ENCODE measurements at regions not wholly inside any gene's neighbourhood (a gene's known extent, or its start where the extent isn't known, plus 50 kb on each side); places are given as distances from the start of the nearest gene placed in this dataset.

DNA sequence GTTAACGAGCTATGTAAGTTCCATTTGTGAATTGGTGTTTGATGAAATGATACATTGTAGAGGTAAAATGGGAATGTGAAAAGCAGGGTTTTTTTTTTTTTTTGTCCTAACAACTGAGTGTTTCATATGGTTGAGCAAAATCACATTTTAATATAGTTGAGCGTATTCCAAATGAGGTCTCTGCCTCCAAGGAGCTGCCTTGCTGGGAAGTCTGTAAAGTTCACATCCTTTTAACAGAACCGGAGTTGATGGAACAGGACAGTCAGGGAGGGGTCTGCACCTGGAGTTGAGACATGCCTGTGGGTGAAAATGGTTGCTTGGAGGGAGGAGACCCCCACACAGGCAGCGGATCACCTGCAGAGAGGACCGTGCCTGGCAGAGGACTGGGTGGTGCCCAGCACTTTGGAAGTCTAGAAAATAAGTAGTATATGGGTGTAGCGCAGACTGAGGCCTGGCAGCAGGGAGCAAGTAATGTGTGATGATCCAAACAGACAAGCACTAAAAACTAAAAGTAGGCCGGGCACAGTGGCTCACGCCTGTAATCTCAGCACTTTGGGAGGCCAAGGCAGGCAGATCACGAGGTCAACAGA, 75.2 kb upstream of the UBAC2 start:
- no peak overlapping the region for H3K27ac ChIP-seq (ENCODE audit: low read depth, low read length)
- H3K4me1 ChIP-seq (ENCODE audit: control insufficient read depth, insufficient read depth, low read length): no peaks in the 10 kb centered on the region; the same call in 1 of the 2 replicates
- H3K27me3 ChIP-seq (ENCODE audit: control insufficient read depth, insufficient read depth, low read length): peaks cover 15% of the 10 kb centered on the region
- H3K4me3 ChIP-seq (ENCODE audit: low read depth, low read length): no peak overlapping the region
- no peak overlapping the region for H3K9ac ChIP-seq (ENCODE audit: low read length)
- no peaks in the 10 kb centered on the region for H3K9me3 ChIP-seq (ENCODE audit: control insufficient read depth, insufficient read depth, low read depth, low read length)
- H3K36me3 ChIP-seq (ENCODE audit: control insufficient read depth, insufficient read depth, low read length): no peaks in the 10 kb centered on the region

DNA sequence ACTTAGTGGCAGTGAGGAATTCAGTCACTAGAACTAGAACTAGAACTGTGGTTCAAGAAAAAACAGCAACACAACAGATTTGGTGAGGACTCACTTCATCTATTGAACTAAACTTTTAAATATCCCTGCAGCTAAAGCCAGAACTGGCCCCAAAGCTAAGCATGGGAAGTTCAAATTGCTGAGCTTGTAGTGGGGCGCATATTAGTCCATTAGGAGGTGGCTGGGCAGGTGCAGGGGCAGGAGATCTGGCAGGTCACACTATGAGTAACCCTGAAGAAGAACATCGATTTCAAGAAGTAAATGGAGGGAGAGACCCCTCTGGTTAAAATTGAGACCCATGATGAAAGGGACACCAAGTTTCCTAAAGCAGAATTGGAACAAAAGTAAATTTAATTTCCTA, 73.8 kb upstream of the UBAC2 start:
- Histone ChIP-seq H3K27ac (ENCODE audit: low read depth, low read length) (no peak overlapping the region), H3K9me3 (ENCODE audit: control insufficient read depth, insufficient read depth, low read depth, low read length) (no peaks in the 10 kb centered on the region), H3K4me3 (ENCODE audit: low read depth, low read length) (no peak overlapping the region), H3K4me1 (ENCODE audit: control insufficient read depth, insufficient read depth, low read length) (no peaks in the 10 kb centered on the region), H3K9ac (ENCODE audit: low read length) (no peak overlapping the region), H3K27me3 (ENCODE audit: control insufficient read depth, insufficient read depth, low read length) (peaks cover 15% of the 10 kb centered on the region), H3K36me3 (ENCODE audit: control insufficient read depth, insufficient read depth, low read length) (no peaks in the 10 kb centered on the region)

DNA sequence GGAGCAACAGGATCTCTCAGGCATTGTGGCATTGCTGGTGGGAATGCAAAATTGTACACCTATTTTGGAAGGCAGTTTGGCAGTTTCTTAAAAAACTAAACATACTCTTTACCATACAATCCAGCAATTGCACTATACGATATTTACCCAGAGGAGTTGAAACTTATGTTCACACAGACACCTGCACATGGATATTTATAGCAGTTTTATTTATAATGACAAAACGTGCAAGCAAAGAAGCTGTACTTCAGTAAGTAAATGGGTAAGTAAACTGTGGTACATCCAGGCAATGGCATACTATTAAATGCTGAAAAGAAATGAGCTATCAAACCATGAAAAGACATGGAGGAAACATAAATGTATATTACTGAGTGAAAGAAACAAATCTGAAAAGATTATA, 71.6 kb upstream of the UBAC2 start:
- no peak overlapping the region for H3K4me3 ChIP-seq (ENCODE audit: low read depth, low read length)
- no peak overlapping the region for H3K27ac ChIP-seq (ENCODE audit: low read depth, low read length)
- no peaks in the 10 kb centered on the region for H3K9me3 ChIP-seq (ENCODE audit: control insufficient read depth, insufficient read depth, low read depth, low read length)
- no peaks in the 10 kb centered on the region for H3K36me3 ChIP-seq (ENCODE audit: control insufficient read depth, insufficient read depth, low read length)
- no peaks in the 10 kb centered on the region for H3K27me3 ChIP-seq (ENCODE audit: control insufficient read depth, insufficient read depth, low read length)
- H3K4me1 ChIP-seq (ENCODE audit: control insufficient read depth, insufficient read depth, low read length): no peaks in the 10 kb centered on the region
- H3K9ac ChIP-seq (ENCODE audit: low read length): no peak overlapping the region

DNA sequence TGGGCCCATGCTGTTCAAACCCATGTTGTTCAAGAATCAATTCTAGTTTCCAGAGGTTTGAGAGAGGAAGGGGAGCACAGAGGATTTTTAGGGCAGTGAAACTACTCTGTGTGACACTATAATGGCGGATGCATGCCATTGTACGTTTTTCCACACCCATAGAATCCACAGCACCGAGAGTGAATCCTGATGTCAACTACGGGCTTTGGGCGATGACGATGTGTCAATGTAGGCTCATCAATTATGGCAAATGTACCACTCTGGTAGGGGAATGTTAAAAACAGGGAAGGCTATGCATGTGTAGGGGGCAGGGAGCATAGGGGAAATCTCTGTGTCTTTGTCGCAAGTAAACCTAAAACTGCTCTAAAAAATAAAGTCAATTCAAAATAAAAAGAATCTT, 70.7 kb upstream of the UBAC2 start:
- no peak overlapping the region for H3K9ac ChIP-seq (ENCODE audit: low read length)
- no peak overlapping the region for H3K27ac ChIP-seq (ENCODE audit: low read depth, low read length)
- H3K4me3 ChIP-seq (ENCODE audit: low read depth, low read length): no peak overlapping the region
- H3K27me3 ChIP-seq (ENCODE audit: control insufficient read depth, insufficient read depth, low read length): no peaks in the 10 kb centered on the region
- no peaks in the 10 kb centered on the region for H3K9me3 ChIP-seq (ENCODE audit: control insufficient read depth, insufficient read depth, low read depth, low read length)
- no peaks in the 10 kb centered on the region for H3K36me3 ChIP-seq (ENCODE audit: control insufficient read depth, insufficient read depth, low read length)
- no peaks in the 10 kb centered on the region for H3K4me1 ChIP-seq (ENCODE audit: control insufficient read depth, insufficient read depth, low read length)

DNA sequence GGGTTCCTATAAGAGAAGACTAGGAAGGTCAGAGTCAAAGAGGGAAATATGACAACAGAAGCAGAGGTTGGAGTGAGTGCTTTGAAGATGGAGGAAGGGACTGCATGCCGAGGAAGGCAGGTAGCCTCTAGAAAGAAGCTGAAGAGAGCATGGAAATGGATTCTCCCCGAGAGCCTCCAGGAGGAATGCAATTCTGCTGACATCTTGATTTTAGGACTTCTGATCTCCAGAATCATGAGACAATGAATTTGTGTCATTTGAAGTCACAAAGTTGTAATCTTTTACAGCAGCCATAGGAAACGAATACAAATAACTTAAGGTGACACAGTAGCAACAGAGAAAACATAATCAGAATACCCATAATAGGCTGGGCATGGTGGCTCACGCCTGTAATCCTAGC, 69.2 kb upstream of the UBAC2 start:
- no peak overlapping the region for H3K4me3 ChIP-seq (ENCODE audit: low read depth, low read length)
- H3K36me3 ChIP-seq (ENCODE audit: control insufficient read depth, insufficient read depth, low read length): no peaks in the 10 kb centered on the region
- no peaks in the 10 kb centered on the region for H3K27me3 ChIP-seq (ENCODE audit: control insufficient read depth, insufficient read depth, low read length)
- H3K4me1 ChIP-seq (ENCODE audit: control insufficient read depth, insufficient read depth, low read length): no peaks in the 10 kb centered on the region
- H3K9me3 ChIP-seq (ENCODE audit: control insufficient read depth, insufficient read depth, low read depth, low read length): no peaks in the 10 kb centered on the region
- H3K9ac ChIP-seq (ENCODE audit: low read length): no peak overlapping the region
- H3K27ac ChIP-seq (ENCODE audit: low read depth, low read length): no peak overlapping the region

DNA sequence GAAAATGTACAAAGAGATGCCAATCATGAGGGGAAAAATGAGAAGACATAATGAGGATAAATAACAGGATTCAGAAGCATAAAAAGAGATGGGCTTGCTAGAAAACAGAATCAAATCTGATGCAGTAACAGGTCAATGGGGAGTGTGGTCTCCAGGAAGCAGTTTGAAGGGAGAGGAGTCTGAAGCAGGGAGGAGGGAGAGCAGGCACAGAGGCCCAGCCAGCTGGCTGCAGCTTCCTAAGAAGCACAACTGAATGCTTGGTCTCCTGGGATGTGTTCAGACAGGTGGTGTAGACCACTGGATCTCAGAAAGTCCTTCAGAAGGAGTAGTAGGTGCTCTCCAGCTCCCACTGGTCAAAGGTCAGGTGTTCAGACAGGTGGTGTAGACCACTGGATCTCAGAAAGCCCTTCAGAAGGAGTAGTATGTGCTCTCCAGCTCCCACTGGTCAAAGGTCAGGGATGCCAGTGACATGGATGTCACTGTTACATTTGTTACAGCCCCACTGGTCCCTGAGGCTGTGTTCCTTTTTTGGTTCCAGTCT, 68.3 kb upstream of the UBAC2 start:
- Histone ChIP-seq H3K4me3 (ENCODE audit: low read depth, low read length) (no peak overlapping the region), H3K27ac (ENCODE audit: low read depth, low read length) (no peak overlapping the region), H3K36me3 (ENCODE audit: control insufficient read depth, insufficient read depth, low read length) (no peaks in the 10 kb centered on the region), H3K9ac (ENCODE audit: low read length) (no peak overlapping the region), H3K9me3 (ENCODE audit: control insufficient read depth, insufficient read depth, low read depth, low read length) (no peaks in the 10 kb centered on the region), H3K4me1 (ENCODE audit: control insufficient read depth, insufficient read depth, low read length) (no peaks in the 10 kb centered on the region), H3K27me3 (ENCODE audit: control insufficient read depth, insufficient read depth, low read length) (no peaks in the 10 kb centered on the region)

DNA sequence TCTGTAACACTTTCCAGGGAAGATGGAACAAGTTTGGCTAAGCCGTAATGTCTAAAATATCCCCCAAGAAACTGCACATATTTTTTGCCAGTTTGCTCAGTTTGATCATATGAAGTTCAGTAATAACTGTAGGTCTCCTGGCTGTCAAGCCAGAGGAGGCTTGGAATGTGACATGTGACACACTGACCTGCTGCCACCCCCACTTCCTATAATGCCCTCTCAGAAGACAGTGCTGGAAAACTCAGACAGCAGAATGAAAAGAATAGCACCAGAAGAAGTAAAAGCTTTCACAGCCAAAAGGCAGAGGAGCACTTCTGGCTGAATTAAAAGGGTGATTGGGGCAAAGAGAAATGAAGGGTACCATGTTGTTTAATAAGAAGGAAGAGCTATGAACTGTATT, 67.4 kb upstream of the UBAC2 start:
- no peak overlapping the region for H3K9ac ChIP-seq (ENCODE audit: low read length)
- H3K27me3 ChIP-seq (ENCODE audit: control insufficient read depth, insufficient read depth, low read length): no peaks in the 10 kb centered on the region
- H3K4me1 ChIP-seq (ENCODE audit: control insufficient read depth, insufficient read depth, low read length): no peaks in the 10 kb centered on the region
- H3K4me3 ChIP-seq (ENCODE audit: low read depth, low read length): no peak overlapping the region
- no peak overlapping the region for H3K27ac ChIP-seq (ENCODE audit: low read depth, low read length)
- no peaks in the 10 kb centered on the region for H3K36me3 ChIP-seq (ENCODE audit: control insufficient read depth, insufficient read depth, low read length)
- H3K9me3 ChIP-seq (ENCODE audit: control insufficient read depth, insufficient read depth, low read depth, low read length): no peaks in the 10 kb centered on the region

DNA sequence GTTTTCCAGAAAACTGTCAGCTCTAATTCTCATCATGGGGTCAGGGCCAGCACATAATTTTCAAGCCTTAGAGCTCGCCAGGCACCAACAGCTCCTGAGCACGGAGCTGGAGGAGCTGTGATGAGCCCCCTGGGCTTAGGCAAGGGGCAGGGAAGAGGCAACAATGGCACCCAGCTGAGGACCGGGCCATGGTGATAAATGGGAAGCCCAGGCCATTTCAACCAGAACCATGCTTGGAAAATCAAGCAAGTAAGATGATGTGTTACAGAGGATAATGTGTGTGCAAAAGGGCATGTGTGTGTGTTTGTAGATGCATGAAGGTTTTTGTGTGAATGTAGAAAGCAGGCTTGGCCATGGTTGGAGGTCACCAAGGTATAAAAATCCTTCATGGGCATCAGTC, 66.8 kb upstream of the UBAC2 start:
- H3K9me3 ChIP-seq (ENCODE audit: control insufficient read depth, insufficient read depth, low read depth, low read length): no peaks in the 10 kb centered on the region
- no peak overlapping the region for H3K27ac ChIP-seq (ENCODE audit: low read depth, low read length)
- H3K9ac ChIP-seq (ENCODE audit: low read length): no peak overlapping the region
- no peaks in the 10 kb centered on the region for H3K27me3 ChIP-seq (ENCODE audit: control insufficient read depth, insufficient read depth, low read length)
- H3K4me3 ChIP-seq (ENCODE audit: low read depth, low read length): no peak overlapping the region
- H3K4me1 ChIP-seq (ENCODE audit: control insufficient read depth, insufficient read depth, low read length): no peaks in the 10 kb centered on the region
- no peaks in the 10 kb centered on the region for H3K36me3 ChIP-seq (ENCODE audit: control insufficient read depth, insufficient read depth, low read length)

DNA sequence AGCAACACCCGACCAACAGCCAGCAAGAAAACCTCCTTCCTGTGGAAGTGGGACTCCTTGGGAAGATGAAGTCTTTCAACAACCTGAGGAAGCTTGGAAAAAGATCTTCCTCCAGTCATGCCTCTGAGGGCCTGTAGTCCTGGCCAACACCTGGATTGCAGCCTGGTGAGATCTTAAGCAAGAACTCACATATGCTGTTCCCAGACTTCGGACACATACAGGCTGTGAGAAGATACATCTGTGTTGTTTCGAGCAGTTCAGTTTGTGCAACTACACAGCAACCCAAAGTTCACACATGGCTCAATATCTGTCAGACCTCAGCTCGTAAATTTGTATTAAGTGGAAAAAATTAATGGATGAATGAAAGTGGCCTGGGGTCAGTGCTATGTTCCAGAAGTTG, 65.1 kb upstream of the UBAC2 start:
- Histone ChIP-seq H3K9ac (ENCODE audit: low read length) (no peak overlapping the region), H3K4me1 (ENCODE audit: control insufficient read depth, insufficient read depth, low read length) (no peaks in the 10 kb centered on the region), H3K27ac (ENCODE audit: low read depth, low read length) (no peak overlapping the region), H3K4me3 (ENCODE audit: low read depth, low read length) (no peak overlapping the region), H3K27me3 (ENCODE audit: control insufficient read depth, insufficient read depth, low read length) (no peaks in the 10 kb centered on the region), H3K9me3 (ENCODE audit: control insufficient read depth, insufficient read depth, low read depth, low read length) (0 out of 2 replicates have a peak, but pooled peaks cover 5% of the 10 kb centered on the region), H3K36me3 (ENCODE audit: control insufficient read depth, insufficient read depth, low read length) (no peaks in the 10 kb centered on the region)

DNA sequence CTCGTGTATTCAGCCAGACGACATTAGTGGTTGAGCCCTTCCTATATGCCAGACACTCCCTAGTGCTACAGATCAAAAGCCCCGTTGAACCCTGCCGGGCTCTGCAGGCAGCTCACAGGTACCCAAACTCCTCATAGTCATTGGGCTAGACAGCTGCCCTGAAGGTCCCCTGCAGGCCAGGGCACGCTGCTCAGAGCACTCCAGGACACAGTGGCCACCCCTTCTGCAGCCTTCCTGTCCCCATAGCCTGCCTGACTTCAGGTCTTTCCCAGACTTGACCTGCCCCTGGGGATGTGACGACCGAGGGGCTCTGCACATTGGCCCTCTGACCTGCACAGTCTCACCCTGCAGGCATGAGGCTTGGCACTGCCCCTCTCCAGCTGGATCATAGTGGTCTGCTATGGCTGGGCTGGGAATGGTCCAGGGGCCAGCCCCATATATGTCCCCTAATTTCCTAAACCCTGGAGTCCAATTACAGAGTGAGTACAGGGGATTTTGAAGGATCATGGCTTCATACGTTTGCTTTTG, 64.2 kb upstream of the UBAC2 start:
- peaks cover 13% of the 10 kb centered on the region for H3K9me3 ChIP-seq (ENCODE audit: control insufficient read depth, insufficient read depth, low read depth, low read length)
- no peaks in the 10 kb centered on the region for H3K4me1 ChIP-seq (ENCODE audit: control insufficient read depth, insufficient read depth, low read length)
- no peaks in the 10 kb centered on the region for H3K27me3 ChIP-seq (ENCODE audit: control insufficient read depth, insufficient read depth, low read length)
- no peak overlapping the region for H3K27ac ChIP-seq (ENCODE audit: low read depth, low read length)
- no peak overlapping the region for H3K4me3 ChIP-seq (ENCODE audit: low read depth, low read length)
- H3K9ac ChIP-seq (ENCODE audit: low read length): no peak overlapping the region
- H3K36me3 ChIP-seq (ENCODE audit: control insufficient read depth, insufficient read depth, low read length): no peaks in the 10 kb centered on the region

DNA sequence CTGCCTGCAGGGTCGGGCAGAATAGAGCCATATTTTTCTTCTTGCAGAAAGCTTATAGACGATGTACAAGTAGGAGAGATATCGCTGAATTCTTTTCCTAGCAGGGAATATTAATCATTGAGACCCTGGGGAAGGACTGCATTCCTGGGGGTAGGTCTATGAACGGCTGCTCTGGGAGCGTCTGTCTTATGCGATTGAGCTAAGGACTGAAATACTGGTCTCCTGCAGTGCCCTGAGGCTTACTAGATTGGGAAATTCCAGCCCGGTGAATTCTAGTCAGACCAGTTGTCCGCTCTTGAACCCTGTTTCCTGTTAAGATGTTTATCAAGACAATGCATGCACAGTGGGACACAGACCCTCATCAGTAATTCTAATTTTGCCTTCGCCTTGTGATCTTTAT, 59.8 kb upstream of the UBAC2 start:
- Histone ChIP-seq H3K9ac (ENCODE audit: low read length) (no peak overlapping the region), H3K4me3 (ENCODE audit: low read depth, low read length) (no peak overlapping the region), H3K27ac (ENCODE audit: low read depth, low read length) (no peak overlapping the region), H3K27me3 (ENCODE audit: control insufficient read depth, insufficient read depth, low read length) (no peaks in the 10 kb centered on the region), H3K4me1 (ENCODE audit: control insufficient read depth, insufficient read depth, low read length) (no peaks in the 10 kb centered on the region), H3K36me3 (ENCODE audit: control insufficient read depth, insufficient read depth, low read length) (no peaks in the 10 kb centered on the region), H3K9me3 (ENCODE audit: control insufficient read depth, insufficient read depth, low read depth, low read length) (peaks cover 15% of the 10 kb centered on the region)
